Colonic mucosa (tissue), 4 donors: ENCODE measurements at regions not wholly inside any gene's neighbourhood (a gene's known extent, or its start where the extent isn't known, plus 50 kb on each side); places are given as distances from the start of the nearest gene placed in this dataset.

Source experiments
- DNase-seq: peaks from one replicate; pipeline ENCODE4 v3.0.0-alpha.2; 2020
- H3K27ac ChIP-seq: fragments of 200-600 bp; one replicate; pipeline ENCODE4 v1.8.0; 2021
- H3K27me3 ChIP-seq: fragments of 200-600 bp; one replicate; pipeline ENCODE4 v1.8.0; 2021
- H3K36me3 ChIP-seq: fragments of 200-600 bp; one replicate; pipeline ENCODE4 v1.8.0; 2021
- H3K4me1 ChIP-seq: fragments of 200-600 bp; one replicate; pipeline ENCODE4 v1.8.0; 2021; ENCODE audit warnings: mild to moderate bottlenecking
- H3K4me3 ChIP-seq: fragments of 200-600 bp; one replicate; pipeline ENCODE4 v1.8.0; 2021
- H3K9ac ChIP-seq, 2 donors: one replicate each; pipeline ENCODE4 v1.7.0; 2013; ENCODE audit warnings: control low read depth in 2 of 2, low read depth in 2 of 2, low read length in 2 of 2
- H3K9me3 ChIP-seq: fragments of 200-600 bp; one replicate; pipeline ENCODE4 v1.8.0; 2021
- CTCF ChIP-seq: fragments of 200-600 bp; IDR thresholded peaks from one replicate; pipeline ENCODE4 v1.8.0; 2022; ENCODE audit warnings: antibody characterized with exemption, mild to moderate bottlenecking
- intact Hi-C: fragments of 100-400 bp; cut with DNase I; formaldehyde crosslinking; loops from one replicate; pipeline ENCODE4 v1.14.1; 2022
- donor health status: healthy.
- donor health status: DM: no; HTN: no; CAD: no.
- donor health status: DM: no; HTN: no; CAD: no.

- no peak overlapping the region for H3K9ac ChIP-seq
Observed at GRCh38 chr12:114924946-114925475, 241.0 kb upstream of the TBX3 start.

DNA sequence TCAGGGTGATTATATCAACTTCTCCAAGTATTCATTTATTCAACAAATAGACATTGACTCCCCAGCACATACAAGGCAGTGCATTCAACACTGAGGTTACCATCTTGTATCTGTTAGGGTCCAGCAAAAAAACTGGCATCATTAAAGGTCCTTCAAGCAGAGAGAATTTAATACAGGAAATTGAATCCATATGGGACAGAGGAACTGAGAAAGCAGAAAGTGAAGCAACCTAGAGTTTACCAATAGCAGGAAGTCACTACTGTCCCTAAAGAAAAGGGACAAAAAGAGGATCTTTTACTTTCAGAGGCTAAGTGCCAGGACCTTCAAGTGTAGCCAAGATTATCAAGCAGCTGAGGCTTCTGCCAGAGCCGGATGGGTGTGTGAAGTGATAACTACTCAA is 237.8 kb upstream of the TBX3 start:
- Histone ChIP-seq H3K9me3 (no peaks in the 10 kb centered on the region), H3K4me1 (peaks cover 3% of the 10 kb centered on the region), H3K27me3 (no peaks in the 10 kb centered on the region), H3K4me3 (no peak overlapping the region), H3K27ac (no peak overlapping the region), H3K36me3 (no peaks in the 10 kb centered on the region), H3K9ac (no peak overlapping the region)
- intact Hi-C loops = no loop called here
- no peak for DNase-seq
- TF ChIP-seq CTCF = no peak

More at GRCh38 chr12:114924946-114925475, 241.0 kb upstream of the TBX3 start:
- no peak overlapping the region for H3K27ac ChIP-seq
- H3K27me3 ChIP-seq = no peaks in the 10 kb centered on the region
- no peaks in the 10 kb centered on the region for H3K9me3 ChIP-seq
- H3K4me1 ChIP-seq = no peaks in the 10 kb centered on the region
- DNase-seq = no peak
- intact Hi-C loops = no loop called here
- H3K4me3 ChIP-seq = no peak overlapping the region
- TF ChIP-seq CTCF = no peak
- H3K36me3 ChIP-seq = no peaks in the 10 kb centered on the region

GRCh38 chr12:114920771-114921554 is 237.0 kb upstream of the TBX3 start:
- no peak overlapping the region for H3K27ac ChIP-seq

DNA sequence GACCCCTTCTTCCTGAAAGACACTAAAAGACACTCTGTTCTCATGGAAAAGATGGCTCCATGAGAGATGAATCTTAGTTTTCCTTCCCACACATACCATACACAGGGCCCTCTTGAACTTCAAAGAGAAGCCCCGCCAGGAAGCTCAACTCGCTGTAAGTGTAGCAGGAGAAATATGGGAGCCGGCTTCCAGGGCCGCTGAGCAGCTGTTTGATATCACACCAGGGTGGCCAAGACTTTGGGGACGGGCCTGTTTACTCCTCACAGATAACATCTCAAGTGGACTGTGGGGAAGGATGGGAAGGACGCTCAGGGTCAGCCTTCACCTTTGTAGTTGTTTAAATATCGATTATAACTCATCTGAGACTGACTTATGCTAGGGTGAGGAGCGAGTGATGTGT is 235.5 kb upstream of the TBX3 start:
- no peak overlapping the region for H3K9ac ChIP-seq
- no peaks in the 10 kb centered on the region for H3K36me3 ChIP-seq
- no peak overlapping the region for H3K4me3 ChIP-seq
- TF ChIP-seq CTCF = no peak
- no peaks in the 10 kb centered on the region for H3K9me3 ChIP-seq
- peaks cover 3% of the 10 kb centered on the region for H3K4me1 ChIP-seq
- no peak overlapping the region for H3K27ac ChIP-seq
- DNase-seq = no peak
- intact Hi-C loops = no loop called here
- no peaks in the 10 kb centered on the region for H3K27me3 ChIP-seq

More at GRCh38 chr12:114920771-114921554, 237.0 kb upstream of the TBX3 start:
- no peak for DNase-seq
- Histone ChIP-seq H3K36me3 (no peaks in the 10 kb centered on the region), H3K4me1 (peaks cover 3% of the 10 kb centered on the region), H3K9me3 (no peaks in the 10 kb centered on the region), H3K9ac (no peak overlapping the region), H3K4me3 (no peak overlapping the region), H3K27me3 (no peaks in the 10 kb centered on the region)
- no peak for TF ChIP-seq CTCF
- intact Hi-C loops = no loop called here

DNA sequence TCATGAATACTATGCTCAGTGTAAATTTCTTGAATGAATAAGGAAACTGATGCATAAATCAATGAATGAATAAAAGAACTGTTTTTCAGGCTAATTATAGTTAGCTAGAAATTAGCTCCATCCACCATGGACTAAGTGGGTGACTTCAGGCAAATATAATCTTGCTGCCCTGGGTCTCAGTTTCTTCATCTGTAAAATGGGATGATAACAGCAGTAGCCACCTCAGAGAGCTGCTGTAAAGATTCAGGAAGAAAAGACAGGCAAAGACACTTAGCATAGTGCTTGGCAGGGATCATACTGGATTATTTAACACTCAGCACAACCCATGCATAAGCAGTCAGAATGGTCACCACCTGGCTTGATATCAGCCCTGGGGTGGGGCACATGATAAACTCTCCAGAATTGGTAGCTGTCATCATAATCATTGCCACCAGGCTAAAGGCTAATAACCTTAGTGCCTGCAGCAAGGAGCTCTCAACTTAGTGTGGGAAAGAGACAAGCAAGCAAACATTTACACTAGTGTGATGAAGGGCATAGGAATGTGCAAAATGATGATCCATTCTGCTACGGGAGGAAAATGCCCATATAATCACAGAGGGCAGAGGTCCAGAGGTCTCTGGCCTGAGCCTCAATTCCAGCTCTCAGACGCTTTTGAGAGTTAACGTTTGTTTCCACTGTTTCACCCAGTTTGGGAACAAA is 234.7 kb upstream of the TBX3 start:
- H3K9ac ChIP-seq = no peak overlapping the region
- TF ChIP-seq CTCF = no peak

More for the DNA sequence above, 234.7 kb upstream of the TBX3 start:
- Histone ChIP-seq H3K4me3 (no peak overlapping the region), H3K27ac (no peak overlapping the region), H3K9me3 (no peaks in the 10 kb centered on the region), H3K27me3 (no peaks in the 10 kb centered on the region), H3K36me3 (no peaks in the 10 kb centered on the region), H3K4me1 (peaks cover 3% of the 10 kb centered on the region)
- DNase-seq = no peak
- intact Hi-C loops = no loop called here
